DND-41 (cell line): ENCODE measurements at regions not wholly inside any gene's neighbourhood (a gene's known extent, or its start where the extent isn't known, plus 50 kb on each side); places are given as distances from the start of the nearest gene placed in this dataset.

Source experiments
- ATAC-seq: fragments of 200-7000 bp; cut with Tn5 transposase; 3 replicates; pipeline ENCODE4 v1.9.1; 2021; ENCODE audit warnings: low read depth; ENCODE audit not compliant: insufficient read depth
- DNase-seq: peaks from one replicate; pipeline ENCODE4 v3.0.0-alpha.2; 2020
- H2AFZ ChIP-seq: 2 replicates; pipeline ENCODE4 v1.6.0; 2012; ENCODE audit warnings: low read depth, low read length
- H3K27ac ChIP-seq: 2 replicates; pipeline ENCODE4 v1.5.1; 2012; ENCODE audit warnings: low read length, inconsistent platforms
- H3K27me3 ChIP-seq: fragments of 200-600 bp; sonication (generic); 2 replicates; pipeline ENCODE4 v1.6.0; 2012; ENCODE audit warnings: low read length, mild to moderate bottlenecking, inconsistent platforms; ENCODE audit not compliant: insufficient read depth, poor library complexity
- H3K36me3 ChIP-seq: 2 replicates; pipeline ENCODE4 v1.5.1; 2012; ENCODE audit warnings: low read length, inconsistent platforms; ENCODE audit not compliant: insufficient read depth
- H3K4me1 ChIP-seq: 2 replicates; pipeline ENCODE4 v1.5.1; 2012; ENCODE audit warnings: mild to moderate bottlenecking, low read length; ENCODE audit not compliant: insufficient read depth
- H3K4me2 ChIP-seq: 2 replicates; pipeline ENCODE4 v1.6.0; 2012; ENCODE audit warnings: mild to moderate bottlenecking, moderate library complexity, low read length, inconsistent platforms; ENCODE audit not compliant: insufficient read depth
- H3K4me3 ChIP-seq, 2 experiments: fragments of 200-600 bp in 1 of 2; shearing (Covaris generic) in 1 of 2; 2 replicates each; pipeline ENCODE4 v1.5.1; 2012 to 2016; ENCODE audit warnings: inconsistent platforms in 2 of 2, low read length in 2 of 2, mild to moderate bottlenecking in 2 of 2, low read depth in 1 of 2, moderate library complexity in 1 of 2
- H3K79me2 ChIP-seq: 2 replicates; pipeline ENCODE4 v1.6.0; 2012; ENCODE audit warnings: low read length, inconsistent platforms; ENCODE audit not compliant: insufficient read depth
- H3K9ac ChIP-seq: 2 replicates; pipeline ENCODE4 v1.6.0; 2012; ENCODE audit warnings: low read depth, mild to moderate bottlenecking, inconsistent platforms, low read length, moderate library complexity
- H3K9me3 ChIP-seq: 2 replicates; pipeline ENCODE4 v1.5.1; 2012; ENCODE audit warnings: low read length, moderate library complexity, mild to moderate bottlenecking, inconsistent platforms; ENCODE audit not compliant: insufficient read depth, severe bottlenecking
- H4K20me1 ChIP-seq: 2 replicates; pipeline ENCODE4 v1.6.0; 2012; ENCODE audit warnings: low read length; ENCODE audit not compliant: insufficient read depth
- CTCF ChIP-seq: IDR thresholded peaks from 2 replicates; pipeline ENCODE4 v1.5.1; 2012; ENCODE audit warnings: borderline replicate concordance, low read length, moderate library complexity, mild to moderate bottlenecking; ENCODE audit not compliant: poor library complexity, severe bottlenecking; ENCODE audit errors: extremely low read depth
- EZH2 ChIP-seq: IDR thresholded peaks from 3 replicates; pipeline ENCODE4 v1.6.1; 2012; ENCODE audit warnings: borderline replicate concordance, low read depth, mild to moderate bottlenecking, moderate library complexity, low read length, inconsistent platforms; ENCODE audit not compliant: severe bottlenecking

GRCh38 chr16:65786916-65787315 lies 579.6 kb upstream of the CDH5 start:
- no peak overlapping the region for H3K4me2 ChIP-seq
- no peaks in the 10 kb centered on the region for H3K36me3 ChIP-seq
- H4K20me1 ChIP-seq, result no peaks in the 10 kb centered on the region
- no peaks in the 10 kb centered on the region for H3K4me1 ChIP-seq
- no peak for DNase-seq
- no peaks in the 10 kb centered on the region for H3K9me3 ChIP-seq
- H3K79me2 ChIP-seq, result no peaks in the 10 kb centered on the region
- no peak overlapping the region for H3K27ac ChIP-seq
- H2AFZ ChIP-seq, result no peak overlapping the region
- no peak overlapping the region for H3K9ac ChIP-seq
- TF ChIP-seq CTCF (no peak), EZH2 (no peak)
- H3K4me3 ChIP-seq, result no peak overlapping the region
- ATAC-seq, result no peak
- no peaks in the 10 kb centered on the region for H3K27me3 ChIP-seq

DNA sequence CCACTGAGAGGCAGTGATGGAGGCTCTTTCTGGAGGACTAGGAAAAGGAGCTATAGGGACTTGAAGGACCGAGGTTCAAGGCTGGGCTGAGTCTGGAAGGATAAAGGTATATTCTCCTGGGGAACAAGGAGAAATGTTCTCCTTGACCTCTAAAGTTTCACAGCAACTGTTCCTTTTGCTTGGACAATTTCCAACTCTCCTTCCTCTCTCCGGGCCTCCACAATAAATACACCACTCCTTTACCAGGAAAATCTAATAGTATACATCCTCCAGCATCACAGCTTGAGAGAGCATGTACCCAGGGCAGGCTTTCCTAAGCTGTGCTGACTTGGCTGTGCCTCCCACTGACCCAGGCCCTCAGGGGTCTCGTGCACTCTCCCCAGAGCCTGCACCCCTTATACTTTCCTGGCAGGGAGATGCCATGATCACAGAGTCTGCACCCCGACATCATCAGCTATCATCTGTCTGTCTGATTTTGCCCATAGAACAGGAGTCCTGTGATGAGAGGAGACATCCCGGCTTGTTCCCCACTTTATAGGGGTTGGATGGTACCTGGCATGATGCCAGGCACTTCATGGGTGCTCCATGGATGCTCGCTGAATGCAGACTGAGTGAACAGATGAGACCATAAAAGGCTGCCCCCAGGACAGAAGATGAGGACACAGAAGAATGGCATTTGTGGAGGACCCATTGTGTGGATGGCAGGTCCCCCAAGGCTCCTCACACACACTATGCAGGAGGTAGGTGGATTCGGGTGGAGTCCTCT lies 582.6 kb upstream of the CDH5 start:
- Histone ChIP-seq H4K20me1 (no peaks in the 10 kb centered on the region), H3K27me3 (no peaks in the 10 kb centered on the region), H3K9ac (no peak overlapping the region), H3K4me2 (no peak overlapping the region), H3K36me3 (no peaks in the 10 kb centered on the region), H3K27ac (no peak overlapping the region), H3K4me3 (no peak overlapping the region), H3K79me2 (no peaks in the 10 kb centered on the region), H3K4me1 (no peaks in the 10 kb centered on the region), H2AFZ (no peak overlapping the region), H3K9me3 (no peaks in the 10 kb centered on the region)
- no peak for ATAC-seq
- TF ChIP-seq CTCF, result no peak
- TF ChIP-seq EZH2, result no peak
- no peak for DNase-seq

DNA sequence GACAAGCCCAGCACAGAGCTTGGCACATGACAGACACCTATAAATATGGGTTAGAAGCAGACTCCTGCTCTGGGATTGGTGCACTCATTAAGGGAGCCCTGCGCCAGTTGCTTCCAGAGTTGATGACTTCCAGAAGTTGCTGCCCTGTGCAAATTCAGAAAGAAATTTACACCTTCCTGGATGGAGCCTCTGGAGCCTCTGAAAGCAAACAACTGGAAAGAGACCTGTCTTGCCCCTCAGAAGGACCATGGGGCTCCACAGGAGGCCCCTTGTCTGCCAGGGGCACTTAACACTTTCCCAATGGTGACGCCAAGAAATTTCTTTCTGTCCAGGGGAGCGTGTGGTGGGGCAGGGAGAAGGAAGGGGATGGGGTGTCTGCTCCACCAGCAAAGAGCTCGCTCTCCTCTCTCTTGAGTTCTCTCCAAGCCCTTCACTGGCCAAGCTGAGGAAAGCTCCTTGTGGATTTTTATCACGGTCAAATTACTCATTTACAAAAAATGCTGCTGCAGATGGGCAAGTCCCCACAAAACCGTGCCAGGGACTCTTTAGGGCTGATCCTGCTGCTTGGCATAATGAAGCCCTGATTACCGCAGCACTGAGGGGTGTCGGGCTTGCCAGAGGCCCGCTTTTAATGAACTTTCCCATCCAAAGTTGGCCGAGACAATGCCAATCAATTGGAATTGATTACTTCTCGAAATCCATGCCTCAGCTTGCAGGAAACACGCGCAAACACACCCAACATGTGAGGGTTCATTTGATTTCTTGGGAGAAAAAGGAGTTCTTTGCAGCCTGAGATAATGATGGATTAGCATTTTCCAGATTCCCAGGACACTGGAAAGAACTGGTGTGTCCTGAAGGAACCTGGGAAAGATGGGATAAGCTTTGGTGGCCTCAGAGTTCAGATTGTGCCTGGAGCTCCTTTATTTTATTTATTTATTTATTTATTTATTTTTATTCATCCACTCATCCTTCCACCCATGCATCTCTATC lies 583.6 kb upstream of the CDH5 start:
- no peak overlapping the region for H3K9ac ChIP-seq
- ATAC-seq, result no peak
- no peaks in the 10 kb centered on the region for H3K36me3 ChIP-seq
- H3K79me2 ChIP-seq, result no peaks in the 10 kb centered on the region
- no peak overlapping the region for H3K4me3 ChIP-seq
- no peak overlapping the region for H3K4me2 ChIP-seq
- TF ChIP-seq EZH2, result no peak
- no peak for TF ChIP-seq CTCF
- no peaks in the 10 kb centered on the region for H3K9me3 ChIP-seq
- no peak for DNase-seq
- no peaks in the 10 kb centered on the region for H3K27me3 ChIP-seq
- H2AFZ ChIP-seq, result no peak overlapping the region
- H3K4me1 ChIP-seq, result no peaks in the 10 kb centered on the region
- no peak overlapping the region for H3K27ac ChIP-seq
- H4K20me1 ChIP-seq, result no peaks in the 10 kb centered on the region
